Rectal smooth muscle tissue (tissue), 1 donor: ENCODE measurements at regions not wholly inside any gene's neighbourhood (a gene's known extent, or its start where the extent isn't known, plus 50 kb on each side); places are given as distances from the start of the nearest gene placed in this dataset.

Experiments used
- H3K27ac ChIP-seq: one replicate; pipeline ENCODE4 v1.7.0; 2013; ENCODE audit warnings: low read depth, low read length, inconsistent platforms
- H3K27me3 ChIP-seq: one replicate; pipeline ENCODE4 v1.7.0; 2013; ENCODE audit warnings: low read length; ENCODE audit not compliant: control insufficient read depth, insufficient read depth
- H3K36me3 ChIP-seq: one replicate; pipeline ENCODE4 v1.7.0; 2013; ENCODE audit warnings: low read length; ENCODE audit not compliant: control insufficient read depth, insufficient read depth
- H3K4me1 ChIP-seq: one replicate; pipeline ENCODE4 v1.7.0; 2013; ENCODE audit warnings: low read length; ENCODE audit not compliant: control insufficient read depth, insufficient read depth
- H3K4me3 ChIP-seq: one replicate; pipeline ENCODE4 v1.7.0; 2013; ENCODE audit warnings: low read length
- H3K9ac ChIP-seq: one replicate; pipeline ENCODE4 v1.7.0; 2013; ENCODE audit warnings: low read length

- no peak overlapping the region for H3K27ac ChIP-seq
- no peaks in the 10 kb centered on the region for H3K4me1 ChIP-seq
- H3K9ac ChIP-seq: no peak overlapping the region
- H3K36me3 ChIP-seq: no peaks in the 10 kb centered on the region
- H3K27me3 ChIP-seq: no peaks in the 10 kb centered on the region
- no peak overlapping the region for H3K4me3 ChIP-seq
These were observed 128.3 kb downstream of the FOXA2 start for GRCh38 chr20:22456109-22456508.

- no peak overlapping the region for H3K4me3 ChIP-seq
- no peaks in the 10 kb centered on the region for H3K36me3 ChIP-seq
- H3K4me1 ChIP-seq: no peaks in the 10 kb centered on the region
- no peaks in the 10 kb centered on the region for H3K27me3 ChIP-seq
- no peak overlapping the region for H3K27ac ChIP-seq
- no peak overlapping the region for H3K9ac ChIP-seq
These were observed 129.1 kb downstream of the FOXA2 start for GRCh38 chr20:22455259-22455658.

DNA sequence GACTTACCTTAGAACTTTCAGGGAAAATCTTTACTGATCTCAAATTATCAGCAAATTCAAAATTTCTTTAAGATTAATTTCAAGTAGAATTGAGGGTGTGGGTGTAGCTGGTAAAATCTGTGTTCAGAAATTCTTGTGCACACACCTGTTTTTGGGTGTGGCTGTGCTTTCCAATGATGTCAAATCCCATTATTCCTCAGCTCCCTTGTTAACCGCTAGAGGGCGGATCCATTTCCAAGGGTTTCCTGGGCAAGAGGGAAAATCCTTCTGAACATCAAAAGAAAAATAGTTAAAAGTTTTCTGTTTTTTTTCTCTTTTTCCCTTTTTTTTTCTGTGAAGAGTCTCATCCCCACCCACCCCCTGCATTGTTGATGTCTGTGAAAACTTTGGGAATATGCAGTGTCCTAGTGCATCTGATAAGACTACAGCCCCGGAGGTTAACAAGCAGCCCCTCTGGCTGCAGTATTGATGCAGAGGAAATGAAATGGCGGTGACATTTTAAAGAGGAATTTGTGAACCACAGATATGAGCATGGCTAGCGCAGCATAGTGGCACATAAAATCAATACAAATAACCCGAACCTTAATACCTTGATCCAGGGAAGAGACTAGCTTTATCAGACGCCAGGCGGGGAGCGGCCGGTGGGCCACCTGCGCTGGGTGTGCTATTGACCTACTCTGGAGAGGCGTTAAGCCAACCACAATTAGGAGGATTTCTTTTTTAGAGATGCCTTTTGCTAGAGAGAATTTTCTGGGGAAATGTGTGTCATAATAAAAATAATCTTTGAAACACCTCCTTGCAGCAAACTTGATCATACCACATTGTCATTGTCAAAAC lies 130.9 kb downstream of the FOXA2 start:
- Histone ChIP-seq H3K9ac (no peak overlapping the region), H3K4me1 (peaks cover 8% of the 10 kb centered on the region), H3K36me3 (no peaks in the 10 kb centered on the region), H3K4me3 (no peak overlapping the region), H3K27ac (no peak overlapping the region), H3K27me3 (no peaks in the 10 kb centered on the region)

DNA sequence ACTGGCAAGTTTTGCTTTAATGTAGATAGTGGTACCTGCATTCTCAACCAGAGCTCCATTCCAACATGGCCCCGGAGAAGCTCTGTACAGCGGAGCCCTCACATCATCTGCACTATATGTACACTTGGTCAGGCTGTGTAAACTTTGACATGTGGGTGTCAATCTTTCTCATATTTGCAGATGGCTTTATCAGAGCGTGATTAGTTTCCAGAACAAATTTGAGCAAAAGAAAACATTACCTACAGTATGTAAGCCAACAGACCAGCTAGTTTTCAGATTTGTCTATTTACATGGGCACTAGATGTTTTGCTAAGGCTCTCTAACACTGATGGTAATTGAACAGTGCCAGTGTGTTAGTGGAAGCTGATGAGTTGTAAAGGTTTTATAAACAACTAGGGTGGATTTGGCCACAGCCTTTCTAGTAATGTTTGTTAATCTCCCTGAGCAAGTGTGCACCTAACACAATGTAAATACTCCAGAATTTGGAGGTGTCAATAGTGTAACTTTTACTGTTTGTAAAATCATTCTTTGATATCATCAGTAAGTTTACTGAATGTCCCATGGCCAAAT lies 131.8 kb downstream of the FOXA2 start:
- H3K27me3 ChIP-seq: no peaks in the 10 kb centered on the region
- H3K27ac ChIP-seq: no peak overlapping the region
- H3K36me3 ChIP-seq: no peaks in the 10 kb centered on the region
- peaks cover 8% of the 10 kb centered on the region for H3K4me1 ChIP-seq
- no peak overlapping the region for H3K4me3 ChIP-seq
- no peak overlapping the region for H3K9ac ChIP-seq

DNA sequence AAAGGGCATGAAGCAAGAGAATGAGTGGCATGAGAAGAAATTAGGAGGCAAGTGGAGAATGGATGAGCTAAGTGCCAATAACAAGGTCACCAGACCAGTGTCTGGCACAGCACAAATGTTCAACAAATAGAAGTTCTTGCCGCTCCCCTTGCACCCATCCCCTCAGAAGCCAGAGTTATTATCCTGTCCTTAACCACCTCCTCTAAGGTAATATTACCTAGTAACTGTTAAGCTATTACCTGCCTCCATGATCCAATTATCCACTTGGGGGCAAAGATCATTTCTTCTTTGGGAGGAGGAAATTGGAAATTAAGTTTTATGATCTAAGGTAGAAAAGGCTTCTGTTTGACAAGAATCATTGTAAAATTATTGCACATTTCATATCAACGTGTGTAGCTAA lies 133.8 kb downstream of the FOXA2 start:
- Histone ChIP-seq H3K36me3 (no peaks in the 10 kb centered on the region), H3K27ac (no peak overlapping the region), H3K4me1 (peaks cover 8% of the 10 kb centered on the region), H3K4me3 (no peak overlapping the region), H3K9ac (no peak overlapping the region), H3K27me3 (no peaks in the 10 kb centered on the region)

DNA sequence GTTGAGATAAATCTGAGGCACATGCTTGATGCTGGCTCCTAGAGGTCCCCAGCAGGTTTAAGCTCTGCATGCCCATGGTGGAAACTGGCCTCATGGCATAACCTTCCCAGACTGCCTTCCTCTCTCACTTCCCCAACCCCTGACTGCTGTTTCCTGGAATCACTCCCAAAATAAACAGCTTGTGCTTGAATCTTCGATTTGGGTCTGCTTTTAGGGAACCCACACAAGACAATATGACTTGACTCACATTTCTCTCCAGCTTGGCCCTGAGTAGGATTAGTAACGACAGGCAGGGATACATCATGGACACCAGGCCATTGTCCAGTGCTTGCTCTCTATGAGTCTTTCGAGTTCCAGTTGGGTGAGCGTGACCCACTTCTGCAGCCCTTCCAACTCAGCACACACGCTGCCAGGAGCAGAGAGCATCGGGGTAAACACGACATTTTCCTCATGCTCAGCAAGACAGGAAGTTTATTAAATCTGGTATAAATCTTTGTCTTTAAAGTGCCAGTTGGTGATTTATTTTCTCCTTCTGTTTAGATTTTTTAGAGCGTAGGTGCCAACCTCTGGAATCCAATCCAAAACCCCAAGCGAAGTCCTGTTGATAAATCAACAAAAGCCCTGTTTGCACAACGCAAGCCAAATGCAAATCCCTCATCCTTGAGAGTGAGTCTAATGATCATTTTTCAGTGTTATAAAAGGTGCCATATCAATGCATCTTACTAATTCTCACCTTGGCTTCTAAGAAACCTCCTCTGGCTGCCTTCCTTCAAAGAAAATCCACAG lies 135.0 kb downstream of the FOXA2 start:
- H3K27me3 ChIP-seq: no peaks in the 10 kb centered on the region
- no peak overlapping the region for H3K9ac ChIP-seq
- no peak overlapping the region for H3K27ac ChIP-seq
- H3K4me3 ChIP-seq: no peak overlapping the region
- no peaks in the 10 kb centered on the region for H3K36me3 ChIP-seq
- peaks cover 8% of the 10 kb centered on the region for H3K4me1 ChIP-seq

DNA sequence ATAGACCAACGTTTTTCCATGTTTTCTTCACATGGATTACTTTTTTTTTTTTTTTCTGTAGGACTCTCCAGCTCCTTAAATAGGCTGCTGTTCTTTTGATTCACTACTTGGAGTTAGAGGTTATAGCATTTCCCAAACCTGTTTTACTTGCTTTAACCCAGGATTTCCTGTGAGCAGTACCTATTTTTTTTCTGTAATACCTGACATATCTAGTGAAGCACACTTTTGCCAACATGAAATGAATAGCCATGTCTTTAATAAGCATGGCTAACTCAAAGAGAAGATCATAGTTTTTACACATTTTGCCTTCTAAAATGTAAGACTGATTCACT lies 137.0 kb downstream of the FOXA2 start:
- Histone ChIP-seq H3K27me3 (no peaks in the 10 kb centered on the region), H3K27ac (no peak overlapping the region), H3K4me1 (peaks cover 8% of the 10 kb centered on the region), H3K4me3 (no peak overlapping the region), H3K9ac (no peak overlapping the region), H3K36me3 (no peaks in the 10 kb centered on the region)

GRCh38 chr20:22446613-22447446 lies 137.5 kb downstream of the FOXA2 start:
- Histone ChIP-seq H3K36me3 (no peaks in the 10 kb centered on the region), H3K27ac (no peak overlapping the region), H3K9ac (no peak overlapping the region), H3K4me1 (peaks cover 8% of the 10 kb centered on the region), H3K27me3 (no peaks in the 10 kb centered on the region), H3K4me3 (no peak overlapping the region)

DNA sequence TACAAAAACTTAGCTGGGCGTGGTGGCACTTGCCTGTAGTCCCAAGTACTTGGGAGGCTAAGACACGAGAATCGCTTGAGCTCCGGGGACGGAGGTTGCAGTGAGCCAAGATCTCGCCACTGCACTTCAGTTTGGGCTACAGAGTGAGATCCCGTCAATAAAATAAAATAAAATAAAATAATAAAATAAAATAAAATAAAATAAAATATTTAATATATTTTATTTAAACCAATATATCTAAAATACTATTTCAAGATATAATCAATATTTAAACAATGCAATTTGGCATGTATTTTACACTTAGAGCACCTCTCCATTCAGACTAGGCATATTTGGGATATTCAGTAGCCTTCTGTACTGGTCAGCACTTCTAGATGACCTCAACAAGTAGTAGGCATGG lies 142.1 kb downstream of the FOXA2 start:
- Histone ChIP-seq H3K4me3 (no peak overlapping the region), H3K36me3 (no peaks in the 10 kb centered on the region), H3K9ac (no peak overlapping the region), H3K27ac (no peak overlapping the region), H3K27me3 (no peaks in the 10 kb centered on the region), H3K4me1 (no peaks in the 10 kb centered on the region)

DNA sequence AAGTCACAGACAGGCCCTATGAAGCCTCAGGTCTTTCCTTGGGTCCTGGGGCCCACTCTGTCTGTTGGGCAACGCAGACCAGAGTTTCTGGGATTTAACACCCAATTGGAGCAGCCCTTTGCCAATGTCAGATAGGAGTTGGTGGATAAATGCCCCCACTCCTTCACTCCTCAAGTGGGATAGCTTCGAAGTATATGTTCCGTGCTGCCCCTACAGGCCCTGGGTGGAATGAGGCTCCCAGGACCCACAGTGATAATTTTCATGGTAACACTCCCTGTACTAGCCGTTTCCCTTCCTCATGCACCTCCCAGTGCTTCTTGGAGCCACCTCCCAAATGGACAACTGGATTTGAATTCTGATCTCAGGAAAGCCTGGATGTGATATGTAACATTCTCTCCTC lies 145.4 kb downstream of the FOXA2 start:
- no peaks in the 10 kb centered on the region for H3K4me1 ChIP-seq
- H3K36me3 ChIP-seq: no peaks in the 10 kb centered on the region
- H3K27ac ChIP-seq: no peak overlapping the region
- H3K9ac ChIP-seq: no peak overlapping the region
- no peak overlapping the region for H3K4me3 ChIP-seq
- no peaks in the 10 kb centered on the region for H3K27me3 ChIP-seq

GRCh38 chr20:22438346-22438745 lies 146.0 kb downstream of the FOXA2 start:
- Histone ChIP-seq H3K36me3 (no peaks in the 10 kb centered on the region), H3K9ac (no peak overlapping the region), H3K27ac (no peak overlapping the region), H3K4me3 (no peak overlapping the region), H3K27me3 (no peaks in the 10 kb centered on the region), H3K4me1 (no peaks in the 10 kb centered on the region)

GRCh38 chr20:22437354-22437753 lies 147.0 kb downstream of the FOXA2 start:
- Histone ChIP-seq H3K27me3 (no peaks in the 10 kb centered on the region), H3K4me1 (no peaks in the 10 kb centered on the region), H3K27ac (no peak overlapping the region), H3K36me3 (no peaks in the 10 kb centered on the region), H3K4me3 (no peak overlapping the region), H3K9ac (no peak overlapping the region)
